ENCODE measurements at regions not wholly inside any gene's neighbourhood (a gene's known extent, or its start where the extent isn't known, plus 50 kb on each side); places are given as distances from the start of the nearest gene placed in this dataset.

DNA sequence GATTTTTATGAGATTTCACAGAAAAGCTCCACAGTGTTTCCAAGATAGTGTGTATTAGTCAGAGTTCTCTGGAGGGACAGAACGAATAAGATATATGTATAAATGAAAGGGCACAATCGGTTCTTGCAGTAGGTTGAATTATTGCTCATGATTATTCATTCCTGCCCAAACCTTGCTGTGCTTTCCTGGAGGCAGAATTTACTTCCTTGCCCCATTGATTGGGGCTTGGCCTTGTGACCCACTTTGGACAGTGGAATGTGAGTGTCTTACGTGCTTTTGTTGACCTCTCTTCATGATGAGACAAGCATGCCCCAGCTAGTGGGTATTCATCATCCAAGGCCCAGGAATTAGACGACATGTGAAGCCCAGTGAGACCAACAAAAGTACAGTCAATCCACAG lies 53.0 kb upstream of the ABCB5 start:
- no peak overlapping the region for H3K4me2 ChIP-seq (ENCODE audit: low read depth, low read length)
- in situ Hi-C loops (cut with MboI; ENCODE audit: low sequenced_read_pairs) = no loop called here
- no peaks in the 10 kb centered on the region for H3K36me3 ChIP-seq (ENCODE audit: control insufficient read depth, insufficient read depth, low read length)
- no peak overlapping the region for H4K5ac ChIP-seq (ENCODE audit: low read depth, low read length)
- BruUV-seq (replicated peaks) = no TSS peak
- no peak overlapping the region for H2AK9ac ChIP-seq (replicated peaks; ENCODE audit: low read depth, low read length, poor library complexity)
- no peak overlapping the region for H2AFZ ChIP-seq (replicated peaks; ENCODE audit: low read length, poor library complexity)
- no peak overlapping the region for H3K14ac ChIP-seq (replicated peaks; ENCODE audit: low read depth, low read length)
- no peak overlapping the region for H3K27ac ChIP-seq (ENCODE audit: insufficient read depth, low read length)
- H3K4me3 ChIP-seq (ENCODE audit: insufficient read depth, low read depth, low read length) = no peak overlapping the region
- no peak overlapping the region for H4K91ac ChIP-seq (ENCODE audit: insufficient read depth, low read depth, low read length)
- H3K27me3 ChIP-seq (ENCODE audit: control insufficient read depth, insufficient read depth, low read length) = no peaks in the 10 kb centered on the region
- H3K18ac ChIP-seq (ENCODE audit: low read depth, low read length) = no peak overlapping the region
- no peaks in the 10 kb centered on the region for H3K9me1 ChIP-seq (ENCODE audit: insufficient read depth, low read length)
- ChIA-PET POLR2A (ENCODE audit: unreplicated experiment) (no interaction called here), CTCF (no interaction called here)
- no peak overlapping the region for H2BK20ac ChIP-seq (ENCODE audit: low read depth, low read length)
- no peak overlapping the region for H3K56ac ChIP-seq (ENCODE audit: extremely low read depth, insufficient read depth, low read length)
- H3K4me1 ChIP-seq (ENCODE audit: control insufficient read depth, insufficient read depth, low read length) = no peaks in the 10 kb centered on the region
- no CpG with 5 or more reads among the region's 4 CpGs for WGBS, 2 experiments (ENCODE audit: extremely low coverage in 2 of 2, insufficient read length in 1 of 2)
- H4K20me1 ChIP-seq (ENCODE audit: insufficient read depth, low read length) = no peaks in the 10 kb centered on the region
- no peak for ATAC-seq (ENCODE audit: low read depth)
- no peak overlapping the region for H2BK5ac ChIP-seq (ENCODE audit: low read depth, low read length, poor library complexity, severe bottlenecking)
- H2AK5ac ChIP-seq (ENCODE audit: low read depth, low read length) = no peak overlapping the region
- H3K23ac ChIP-seq (ENCODE audit: low read depth, low read length) = no peak overlapping the region
- TF ChIP-seq SMC3 (IDR thresholded peaks at IDR 0.05; ENCODE audit: low read depth, low read length) (no peak), CTCF (conservative IDR thresholded peaks at IDR 0.05; ENCODE audit: low read depth, low read length) (no peak), RAD21 (IDR thresholded peaks at IDR 0.05; ENCODE audit: low read length) (no peak), POLR2A (IDR thresholded peaks at IDR 0.05; ENCODE audit: low read depth, low read length) (no peak), CEBPB (IDR thresholded peaks at IDR 0.05; ENCODE audit: low read depth, low read length) (no peak), BHLHE40 (IDR thresholded peaks at IDR 0.05; ENCODE audit: low read depth, low read length) (no peak)
- TF ChIP-seq, protein P1, sequence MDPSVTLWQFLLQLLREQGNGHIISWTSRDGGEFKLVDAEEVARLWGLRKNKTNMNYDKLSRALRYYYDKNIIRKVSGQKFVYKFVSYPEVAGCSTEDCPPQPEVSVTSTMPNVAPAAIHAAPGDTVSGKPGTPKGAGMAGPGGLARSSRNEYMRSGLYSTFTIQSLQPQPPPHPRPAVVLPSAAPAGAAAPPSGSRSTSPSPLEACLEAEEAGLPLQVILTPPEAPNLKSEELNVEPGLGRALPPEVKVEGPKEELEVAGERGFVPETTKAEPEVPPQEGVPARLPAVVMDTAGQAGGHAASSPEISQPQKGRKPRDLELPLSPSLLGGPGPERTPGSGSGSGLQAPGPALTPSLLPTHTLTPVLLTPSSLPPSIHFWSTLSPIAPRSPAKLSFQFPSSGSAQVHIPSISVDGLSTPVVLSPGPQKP (IDR thresholded peaks at IDR 0.05; ENCODE audit: borderline replicate concordance, low read depth, low read length) = no peak
- intact Hi-C loops (cut with micrococcal nuclease) = no loop called here
- 0 out of 2 replicates have a peak, but pooled peaks cover 2% of the 10 kb centered on the region for H3K9me3 ChIP-seq (ENCODE audit: control insufficient read depth, insufficient read depth, low read length)
- no peak overlapping the region for H3K9ac ChIP-seq (ENCODE audit: low read depth, low read length)
- H3K4ac ChIP-seq (ENCODE audit: low read depth, low read length) = no peak overlapping the region
- dilution Hi-C loops (cut with HindIII; ENCODE audit: low sequenced_read_pairs, unreplicated experiment) = no loop called here
- H2BK15ac ChIP-seq (ENCODE audit: low read depth, low read length) = no peak overlapping the region
- no peak overlapping the region for H2BK120ac ChIP-seq (ENCODE audit: low read depth, low read length)
- DNase-seq = no peak
- H3K79me1 ChIP-seq (ENCODE audit: low read depth in 1 of 2, low read length in 2 of 2) = no peaks in the 10 kb centered on the region
- H4K8ac ChIP-seq (ENCODE audit: low read depth in 2 of 2, low read length in 2 of 2) = no peak overlapping the region
